IMR-90 (cell line): ENCODE measurements at regions not wholly inside any gene's neighbourhood (a gene's known extent, or its start where the extent isn't known, plus 50 kb on each side); places are given as distances from the start of the nearest gene placed in this dataset.

ENCODE experiments used
- ATAC-seq: fragments of 200-7000 bp; cut with Tn5 transposase; 2 replicates; pipeline ENCODE4 v1.9.1; 2020; ENCODE audit warnings: low read depth, mild to moderate bottlenecking, moderate library complexity
- BruUV-seq: library from RNA; stranded (reverse); fragments of 400-500 nt; replicated peaks from 2 replicates; lab custom pipeline; 2021; lab: Mats Ljungman, UMichigan
- CTCF ChIA-PET: fragments of 300-600 bp; formaldehyde crosslinking; extraction: SDS; loops from one replicate; lab custom pipeline; 2021; ENCODE audit warnings: antibody characterized with exemption; lab: Yijun Ruan, JAX
- POLR2A ChIA-PET: fragments of 300-600 bp; sonication (Branson Sonifier 250); formaldehyde crosslinking; loops from one replicate; lab custom pipeline; 2022; ENCODE audit warnings: antibody characterized with exemption; ENCODE audit not compliant: unreplicated experiment; lab: Charles Lee
- DNase-seq: peaks from one replicate; pipeline ENCODE4 v3.0.0; 2013
- H2AFZ ChIP-seq: replicated peaks from 2 replicates; pipeline ENCODE3; 2013; ENCODE audit warnings: low read length, mild to moderate bottlenecking; ENCODE audit not compliant: poor library complexity
- H2AK5ac ChIP-seq: 2 replicates; pipeline ENCODE4 v1.6.1; 2013; ENCODE audit warnings: low read depth, low read length, inconsistent platforms
- H2AK9ac ChIP-seq: replicated peaks from 2 replicates; pipeline ENCODE3; 2013; ENCODE audit warnings: mild to moderate bottlenecking, low read depth, low read length, moderate library complexity; ENCODE audit not compliant: poor library complexity
- H2BK120ac ChIP-seq: 2 replicates; pipeline ENCODE4 v1.6.1; 2013; ENCODE audit warnings: low read depth, low read length, inconsistent platforms
- H2BK15ac ChIP-seq: 3 replicates; pipeline ENCODE4 v1.6.1; 2013; ENCODE audit warnings: low read depth, low read length, inconsistent platforms
- H2BK20ac ChIP-seq: 2 replicates; pipeline ENCODE4 v1.6.1; 2013; ENCODE audit warnings: low read depth, mild to moderate bottlenecking, inconsistent platforms, low read length, moderate library complexity
- H2BK5ac ChIP-seq: 2 replicates; pipeline ENCODE4 v1.6.1; 2013; ENCODE audit warnings: mild to moderate bottlenecking, low read depth, low read length, inconsistent platforms; ENCODE audit not compliant: poor library complexity, severe bottlenecking
- H3K14ac ChIP-seq: replicated peaks from 2 replicates; pipeline ENCODE4 v1.6.1; 2013; ENCODE audit warnings: low read depth, low read length, inconsistent platforms
- H3K18ac ChIP-seq: 2 replicates; pipeline ENCODE4 v1.6.1; 2013; ENCODE audit warnings: low read depth, low read length, control low read depth
- H3K23ac ChIP-seq: 2 replicates; pipeline ENCODE4 v1.6.1; 2013; ENCODE audit warnings: low read depth, low read length, inconsistent platforms
- H3K27ac ChIP-seq: 2 replicates; pipeline ENCODE4 v1.5.1; 2013; ENCODE audit warnings: mild to moderate bottlenecking, control low read depth, low read length; ENCODE audit not compliant: insufficient read depth
- H3K27me3 ChIP-seq: 2 replicates; pipeline ENCODE4 v1.6.1; 2013; ENCODE audit warnings: low read length; ENCODE audit not compliant: control insufficient read depth, insufficient read depth
- H3K36me3 ChIP-seq: 2 replicates; pipeline ENCODE4 v1.6.1; 2013; ENCODE audit warnings: low read length, mixed read lengths; ENCODE audit not compliant: control insufficient read depth, insufficient read depth
- H3K4ac ChIP-seq: 2 replicates; pipeline ENCODE4 v1.6.1; 2013; ENCODE audit warnings: low read depth, low read length, inconsistent platforms
- H3K4me1 ChIP-seq: 2 replicates; pipeline ENCODE4 v1.6.1; 2013; ENCODE audit warnings: low read length, mixed read lengths; ENCODE audit not compliant: control insufficient read depth, insufficient read depth
- H3K4me2 ChIP-seq: 2 replicates; pipeline ENCODE4 v1.6.1; 2013; ENCODE audit warnings: low read depth, mild to moderate bottlenecking, control low read depth, low read length, moderate library complexity
- H3K4me3 ChIP-seq: 2 replicates; pipeline ENCODE4 v1.5.1; 2013; ENCODE audit warnings: low read depth, mild to moderate bottlenecking, control low read depth, low read length, moderate library complexity; ENCODE audit not compliant: insufficient read depth
- H3K56ac ChIP-seq: 2 replicates; pipeline ENCODE4 v1.6.1; 2013; ENCODE audit warnings: low read length, inconsistent platforms; ENCODE audit not compliant: insufficient read depth; ENCODE audit errors: extremely low read depth
- H3K79me1 ChIP-seq, 2 experiments: 2 replicates each; pipeline ENCODE4 v1.6.1; 2013; ENCODE audit warnings: low read length in 2 of 2, inconsistent platforms in 1 of 2, low read depth in 1 of 2
- H3K9ac ChIP-seq: 2 replicates; pipeline ENCODE4 v1.6.1; 2013; ENCODE audit warnings: low read depth, low read length, control low read depth
- H3K9me1 ChIP-seq: 2 replicates; pipeline ENCODE4 v1.6.1; 2013; ENCODE audit warnings: low read length, inconsistent platforms; ENCODE audit not compliant: insufficient read depth
- H3K9me3 ChIP-seq: 2 replicates; pipeline ENCODE4 v1.6.1; 2013; ENCODE audit warnings: low read length; ENCODE audit not compliant: control insufficient read depth, insufficient read depth
- H4K20me1 ChIP-seq: 2 replicates; pipeline ENCODE4 v1.6.1; 2013; ENCODE audit warnings: low read length, inconsistent platforms; ENCODE audit not compliant: insufficient read depth
- H4K5ac ChIP-seq: 2 replicates; pipeline ENCODE4 v1.6.1; 2013; ENCODE audit warnings: mild to moderate bottlenecking, low read depth, low read length, control low read depth
- H4K8ac ChIP-seq, 2 experiments: 2 replicates each; pipeline ENCODE4 v1.6.1; 2013; ENCODE audit warnings: low read depth in 2 of 2, low read length in 2 of 2, control low read depth in 1 of 2, inconsistent platforms in 1 of 2
- H4K91ac ChIP-seq: 2 replicates; pipeline ENCODE4 v1.6.1; 2013; ENCODE audit warnings: low read depth, low read length, inconsistent platforms; ENCODE audit not compliant: insufficient read depth
- BHLHE40 ChIP-seq: fragments of 150-350 bp; IDR thresholded peaks from 2 replicates; pipeline ENCODE4 v1.6.1; 2016; ENCODE audit warnings: mild to moderate bottlenecking, low read depth, low read length
- CEBPB ChIP-seq: IDR thresholded peaks from 2 replicates; pipeline ENCODE4 v1.6.1; 2012; ENCODE audit warnings: low read depth, low read length, improper control_type of control experiment
- CHD1 ChIP-seq: IDR thresholded peaks from 2 replicates; pipeline ENCODE4 v1.6.1; 2012; ENCODE audit warnings: low read depth, low read length, improper control_type of control experiment
- FOS ChIP-seq: fragments of 150-350 bp; IDR thresholded peaks from 2 replicates; pipeline ENCODE4 v1.6.1; 2016; ENCODE audit warnings: low read depth, low read length
- MAFK ChIP-seq: IDR thresholded peaks from 2 replicates; pipeline ENCODE4 v1.6.1; 2012; ENCODE audit warnings: low read depth, low read length, improper control_type of control experiment
- MAZ ChIP-seq: IDR thresholded peaks from 2 replicates; pipeline ENCODE4 v1.6.1; 2012; ENCODE audit warnings: low read depth, mild to moderate bottlenecking, low read length, improper control_type of control experiment, moderate library complexity, borderline replicate concordance
- POLR2A ChIP-seq: IDR thresholded peaks from 2 replicates; pipeline ENCODE4 v1.6.1; 2012; ENCODE audit warnings: mild to moderate bottlenecking, low read depth, low read length
- RAD21 ChIP-seq: IDR thresholded peaks from 2 replicates; pipeline ENCODE4 v1.6.1; 2012; ENCODE audit warnings: low read length, improper control_type of control experiment
- RCOR1 ChIP-seq: IDR thresholded peaks from 2 replicates; pipeline ENCODE4 v1.6.1; 2012; ENCODE audit warnings: mild to moderate bottlenecking, low read length, improper control_type of control experiment; ENCODE audit not compliant: insufficient replicate concordance
- RFX5 ChIP-seq: IDR thresholded peaks from 2 replicates; pipeline ENCODE4 v1.8.0; 2012; ENCODE audit warnings: low read depth, mild to moderate bottlenecking, low read length, moderate library complexity
- SMC3 ChIP-seq: fragments of 150-350 bp; IDR thresholded peaks from 2 replicates; pipeline ENCODE4 v1.6.1; 2016; ENCODE audit warnings: low read depth, mild to moderate bottlenecking, antibody characterized with exemption, low read length, moderate library complexity
- USF2 ChIP-seq: fragments of 150-350 bp; IDR thresholded peaks from 2 replicates; pipeline ENCODE4 v1.6.1; 2017; ENCODE audit warnings: mild to moderate bottlenecking, antibody characterized with exemption, low read length, low read depth
- WGBS, 2 experiments: methylation state at CpG; one replicate each; pipeline versions ENCODE4 v1.1.5 to v1.1.7; 2013; ENCODE audit warnings: missing lambda C conversion rate in 2 of 2; ENCODE audit not compliant: insufficient read length in 1 of 2; ENCODE audit errors: extremely low coverage in 2 of 2; 5-methylcytosine and 5-hydroxymethylcytosine counted together
- dilution Hi-C: fragments of 300-500 bp; cut with HindIII; formaldehyde crosslinking; loops from one replicate; pipeline ENCODE4 v1.14.3; 2018; ENCODE audit warnings: low sequenced_read_pairs; ENCODE audit not compliant: unreplicated experiment
- in situ Hi-C: fragments of 300-500 bp; cut with MboI; formaldehyde crosslinking; loops from 3 replicates; pipeline ENCODE4 v1.14.3; 2019; ENCODE audit warnings: low sequenced_read_pairs, inconsistent platforms, mixed read lengths
- intact Hi-C: fragments of 100-400 bp; cut with micrococcal nuclease; formaldehyde crosslinking; loops from 2 replicates; pipeline ENCODE4 v1.10.0; 2022
- TF ChIP-seq, protein P1 (sequence below): conservative IDR thresholded peaks from 2 replicates; pipeline ENCODE4 v1.5.1; 2012; ENCODE audit warnings: mild to moderate bottlenecking, low read depth, low read length, improper control_type of control experiment
- TF ChIP-seq, protein P2 (sequence below): fragments of 150-350 bp; IDR thresholded peaks from 2 replicates; pipeline ENCODE4 v1.6.1; 2016; ENCODE audit warnings: low read depth, mild to moderate bottlenecking, low read length, moderate library complexity, borderline replicate concordance

DNA sequence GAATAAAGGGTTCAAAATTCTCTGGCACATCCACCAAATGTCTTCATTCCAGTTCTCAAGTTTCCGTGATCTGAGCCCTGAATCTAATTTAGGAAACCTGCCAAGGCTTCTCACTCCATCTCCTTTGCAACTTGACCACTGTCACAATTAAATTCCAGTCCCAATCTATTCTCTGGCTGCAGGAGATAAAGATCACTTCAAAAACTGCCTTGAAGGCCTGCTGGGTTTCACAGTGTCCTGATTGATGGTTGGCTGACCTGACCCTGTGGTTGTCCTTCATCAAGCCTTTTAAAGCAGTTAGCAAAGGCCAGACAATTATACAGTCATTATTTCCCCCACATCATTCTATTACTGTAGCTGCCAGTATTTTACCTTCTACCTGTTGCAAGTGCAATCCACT is 60.3 kb upstream of the DNAJC10 start:
- H2BK5ac ChIP-seq: no peak overlapping the region
- no peak overlapping the region for H2AFZ ChIP-seq
- dilution Hi-C loops: loop anchor here (25.0 kb wide), 1 partner anchor 468 kb away; no protein-coding TSS in a partner anchor
- no TSS peak for BruUV-seq
- H4K5ac ChIP-seq: no peak overlapping the region
- no peak overlapping the region for H2AK5ac ChIP-seq
- H4K91ac ChIP-seq: no peak overlapping the region
- H3K9me1 ChIP-seq: no peaks in the 10 kb centered on the region
- no peak overlapping the region for H3K23ac ChIP-seq
- no CpG with 5 or more reads among the region's 1 CpG for WGBS, 2 experiments
- no peaks in the 10 kb centered on the region for H3K27me3 ChIP-seq
- in situ Hi-C loops: loop anchor here (25.0 kb wide), 2 partner anchors 743 to 893 kb away; no protein-coding TSS in a partner anchor
- no peak overlapping the region for H4K8ac ChIP-seq
- H3K4me1 ChIP-seq: no peaks in the 10 kb centered on the region
- ChIA-PET CTCF (no interaction called here), POLR2A (no interaction called here)
- no peak overlapping the region for H3K18ac ChIP-seq
- no peak for ATAC-seq
- no peaks in the 10 kb centered on the region for H3K9me3 ChIP-seq
- H3K14ac ChIP-seq: no peak overlapping the region
- H3K4me2 ChIP-seq: no peak overlapping the region
- H3K9ac ChIP-seq: no peak overlapping the region
- H3K4me3 ChIP-seq: no peak overlapping the region
- H3K79me1 ChIP-seq: no peaks in the 10 kb centered on the region
- TF ChIP-seq BHLHE40 (no peak), CHD1 (no peak), USF2 (no peak), RAD21 (no peak), MAFK (no peak), SMC3 (no peak), MAZ (no peak), RCOR1 (no peak), POLR2A (no peak), RFX5 (no peak), FOS (no peak), CEBPB (no peak)
- TF ChIP-seq, protein P1, sequence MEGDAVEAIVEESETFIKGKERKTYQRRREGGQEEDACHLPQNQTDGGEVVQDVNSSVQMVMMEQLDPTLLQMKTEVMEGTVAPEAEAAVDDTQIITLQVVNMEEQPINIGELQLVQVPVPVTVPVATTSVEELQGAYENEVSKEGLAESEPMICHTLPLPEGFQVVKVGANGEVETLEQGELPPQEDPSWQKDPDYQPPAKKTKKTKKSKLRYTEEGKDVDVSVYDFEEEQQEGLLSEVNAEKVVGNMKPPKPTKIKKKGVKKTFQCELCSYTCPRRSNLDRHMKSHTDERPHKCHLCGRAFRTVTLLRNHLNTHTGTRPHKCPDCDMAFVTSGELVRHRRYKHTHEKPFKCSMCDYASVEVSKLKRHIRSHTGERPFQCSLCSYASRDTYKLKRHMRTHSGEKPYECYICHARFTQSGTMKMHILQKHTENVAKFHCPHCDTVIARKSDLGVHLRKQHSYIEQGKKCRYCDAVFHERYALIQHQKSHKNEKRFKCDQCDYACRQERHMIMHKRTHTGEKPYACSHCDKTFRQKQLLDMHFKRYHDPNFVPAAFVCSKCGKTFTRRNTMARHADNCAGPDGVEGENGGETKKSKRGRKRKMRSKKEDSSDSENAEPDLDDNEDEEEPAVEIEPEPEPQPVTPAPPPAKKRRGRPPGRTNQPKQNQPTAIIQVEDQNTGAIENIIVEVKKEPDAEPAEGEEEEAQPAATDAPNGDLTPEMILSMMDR: no peak
- TF ChIP-seq, protein P2, sequence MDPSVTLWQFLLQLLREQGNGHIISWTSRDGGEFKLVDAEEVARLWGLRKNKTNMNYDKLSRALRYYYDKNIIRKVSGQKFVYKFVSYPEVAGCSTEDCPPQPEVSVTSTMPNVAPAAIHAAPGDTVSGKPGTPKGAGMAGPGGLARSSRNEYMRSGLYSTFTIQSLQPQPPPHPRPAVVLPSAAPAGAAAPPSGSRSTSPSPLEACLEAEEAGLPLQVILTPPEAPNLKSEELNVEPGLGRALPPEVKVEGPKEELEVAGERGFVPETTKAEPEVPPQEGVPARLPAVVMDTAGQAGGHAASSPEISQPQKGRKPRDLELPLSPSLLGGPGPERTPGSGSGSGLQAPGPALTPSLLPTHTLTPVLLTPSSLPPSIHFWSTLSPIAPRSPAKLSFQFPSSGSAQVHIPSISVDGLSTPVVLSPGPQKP: no peak
- no peak overlapping the region for H3K56ac ChIP-seq
- H3K36me3 ChIP-seq: no peaks in the 10 kb centered on the region
- H2BK15ac ChIP-seq: no peak overlapping the region
- H4K20me1 ChIP-seq: no peaks in the 10 kb centered on the region
- no peak overlapping the region for H2BK20ac ChIP-seq
- H3K27ac ChIP-seq: no peak overlapping the region
- no peak overlapping the region for H2AK9ac ChIP-seq
- H3K4ac ChIP-seq: no peak overlapping the region
- intact Hi-C loops: loop anchor here (10.0 kb wide), 2 partner anchors 751 to 1551 kb away; no protein-coding TSS in a partner anchor
- H2BK120ac ChIP-seq: no peak overlapping the region
- DNase-seq: no peak
